GM12878 (cell line): ENCODE measurements at regions not wholly inside any gene's neighbourhood (a gene's known extent, or its start where the extent isn't known, plus 50 kb on each side); places are given as distances from the start of the nearest gene placed in this dataset.

Experiments used
- ATAC-seq: fragments of 200-7000 bp; cut with Tn5 transposase; 3 replicates; pipeline ENCODE4 v1.9.1; 2020; ENCODE audit warnings: mild to moderate bottlenecking, moderate library complexity
- BruUV-seq: library from RNA; stranded (reverse); fragments of 400-500 nt; replicated peaks from 2 replicates; lab custom pipeline; 2021; lab: Mats Ljungman, UMichigan
- CTCF ChIA-PET: fragments of 300-600 bp; sonication (Branson Sonifier 250); formaldehyde crosslinking; extraction: SDS; loops from one replicate; lab custom pipeline; 2021; ENCODE audit warnings: inconsistent platforms; lab: Yijun Ruan, JAX
- POLR2A ChIA-PET: fragments of 350-600 bp; formaldehyde crosslinking; extraction: SDS; loops from one replicate; lab custom pipeline; 2021; ENCODE audit warnings: inconsistent platforms; lab: Charles Lee
- RAD21 ChIA-PET: fragments of 300-600 bp; sonication (Branson Sonifier 250); formaldehyde crosslinking; loops from one replicate; lab custom pipeline; 2023; ENCODE audit warnings: antibody characterized with exemption; ENCODE audit not compliant: unreplicated experiment; lab: Charles Lee
- SMC1A ChIA-PET: fragments of 300-600 bp; sonication (Branson Sonifier 250); formaldehyde crosslinking; loops from one replicate; lab custom pipeline; 2023; ENCODE audit not compliant: unreplicated experiment, uncharacterized antibody; lab: Charles Lee
- DNase-seq: peaks from one replicate; pipeline ENCODE4 v3.0.0-alpha.2; 2011; ENCODE audit warnings: low read depth, low spot score
- FAIRE-seq: peaks from 3 replicates; lab custom pipeline; 2011; peaks lifted over from hg19 to GRCh38; lab: Jason Lieb, UNC
- H2AFZ ChIP-seq: 2 replicates; pipeline ENCODE4 v1.6.0; 2011; ENCODE audit warnings: low read depth, low read length, control low read depth; ENCODE audit not compliant: control insufficient read depth
- H3K27ac ChIP-seq: 2 replicates; pipeline ENCODE4 v1.5.1; 2011; ENCODE audit warnings: control low read depth; ENCODE audit not compliant: control insufficient read depth, insufficient read depth
- H3K27me3 ChIP-seq, 2 experiments: replicated peaks in 1 of 2; 2 replicates each; pipeline versions ENCODE4 v1.6.0 to v1.6.1; 2011; ENCODE audit warnings: low read length in 1 of 2; ENCODE audit not compliant: control insufficient read depth in 2 of 2, insufficient read depth in 2 of 2
- H3K36me3 ChIP-seq, 2 experiments: 2 replicates each; pipeline ENCODE4 v1.5.1; 2011; ENCODE audit warnings: low read length in 1 of 2; ENCODE audit not compliant: control insufficient read depth in 2 of 2, insufficient read depth in 2 of 2
- H3K4me1 ChIP-seq: 2 replicates; pipeline ENCODE4 v1.6.1; 2011; ENCODE audit warnings: mild to moderate bottlenecking, low read length, moderate library complexity, mixed read lengths; ENCODE audit not compliant: control insufficient read depth, insufficient read depth
- H3K4me2 ChIP-seq: 2 replicates; pipeline ENCODE4 v1.6.0; 2011; ENCODE audit warnings: control low read depth; ENCODE audit not compliant: control insufficient read depth, insufficient read depth
- H3K4me3 ChIP-seq: fragments of 200-600 bp; sonication (generic); 2 replicates; pipeline ENCODE4 v1.5.1; 2016
- H3K79me2 ChIP-seq: 2 replicates; pipeline ENCODE4 v1.6.0; 2011; ENCODE audit warnings: low read length; ENCODE audit not compliant: control insufficient read depth, insufficient read depth
- H3K9ac ChIP-seq: 2 replicates; pipeline ENCODE4 v1.8.0; 2011; ENCODE audit warnings: low read length, control low read depth, mixed read lengths; ENCODE audit not compliant: control insufficient read depth, insufficient read depth
- H3K9me3 ChIP-seq: replicated peaks from 3 replicates; pipeline ENCODE4 v1.5.1; 2011; ENCODE audit warnings: mild to moderate bottlenecking, low read length; ENCODE audit not compliant: control insufficient read depth, insufficient read depth
- H4K20me1 ChIP-seq: 2 replicates; pipeline ENCODE4 v1.6.0; 2011; ENCODE audit not compliant: control insufficient read depth, insufficient read depth
- CHD1 ChIP-seq: IDR thresholded peaks from 2 replicates; pipeline ENCODE4 v1.6.1; 2012; ENCODE audit warnings: low read depth, low read length, improper control_type of control experiment
- EZH2 ChIP-seq: IDR thresholded peaks from 2 replicates; pipeline ENCODE4 v1.6.1; 2012; ENCODE audit warnings: low read depth, mild to moderate bottlenecking, control low read depth, inconsistent platforms, low read length, borderline replicate concordance; ENCODE audit not compliant: control insufficient read depth
- HDAC6 ChIP-seq: fragments of 200-600 bp; sonication (generic); IDR thresholded peaks from one replicate; pipeline ENCODE4 v1.8.0; 2017; ENCODE audit warnings: antibody characterized with exemption; ENCODE audit not compliant: unreplicated experiment
- NR2C1 ChIP-seq: fragments of 450-650 bp; IDR thresholded peaks from 2 replicates; pipeline ENCODE4 v1.6.1; 2017; ENCODE audit warnings: antibody characterized with exemption, mild to moderate bottlenecking, moderate library complexity
- NR2F1 ChIP-seq: fragments of 450-650 bp; conservative IDR thresholded peaks from 2 replicates; pipeline ENCODE4 v1.6.1; 2017; ENCODE audit warnings: mild to moderate bottlenecking
- RAD51 ChIP-seq: fragments of 450-650 bp; IDR thresholded peaks from 2 replicates; pipeline ENCODE4 v1.6.1; 2016; ENCODE audit warnings: moderate library complexity, mild to moderate bottlenecking, inconsistent platforms
- SMC3 ChIP-seq: IDR thresholded peaks from 2 replicates; pipeline ENCODE4 v1.6.1; 2011; ENCODE audit warnings: low read length, improper control_type of control experiment, borderline replicate concordance
- STAT3 ChIP-seq: IDR thresholded peaks from 2 replicates; pipeline ENCODE4 v1.6.1; 2011; ENCODE audit warnings: low read depth, low read length, improper control_type of control experiment
- SUZ12 ChIP-seq: fragments of 200-600 bp; sonication (generic); IDR thresholded peaks from one replicate; pipeline ENCODE4 v1.6.1; 2018; ENCODE audit warnings: antibody characterized with exemption, mild to moderate bottlenecking; ENCODE audit not compliant: unreplicated experiment
- TCF3 ChIP-seq: IDR thresholded peaks from 2 replicates; pipeline ENCODE4 v1.6.1; 2012; ENCODE audit warnings: low read depth, mild to moderate bottlenecking, low read length, borderline replicate concordance; ENCODE audit not compliant: insufficient read depth
- YY1 ChIP-seq: IDR thresholded peaks from 2 replicates; pipeline ENCODE4 v1.6.1; 2011; ENCODE audit warnings: low read depth, mild to moderate bottlenecking, low read length
- ZNF207 ChIP-seq: fragments of 450-650 bp; IDR thresholded peaks from 2 replicates; pipeline ENCODE4 v1.6.1; 2014; ENCODE audit warnings: antibody characterized with exemption, mild to moderate bottlenecking, borderline replicate concordance
- WGBS: methylation state at CpG from one replicate; pipeline ENCODE4 v1.1.6; 2016; ENCODE audit warnings: low lambda C conversion rate; ENCODE audit not compliant: insufficient replicate concordance, insufficient coverage; ENCODE audit errors: missing lambda C conversion rate; 5-methylcytosine and 5-hydroxymethylcytosine counted together
- in situ Hi-C: fragments of 300-500 bp; cut with MboI; formaldehyde crosslinking; loops from 9 replicates; pipeline ENCODE4 v1.14.3; 2018; ENCODE audit warnings: mixed read lengths
- intact Hi-C: fragments of 100-400 bp; cut with micrococcal nuclease; formaldehyde crosslinking; loops from one replicate; pipeline ENCODE4 v1.14.2; 2022; ENCODE audit not compliant: unreplicated experiment
- TF ChIP-seq, protein P1 (sequence below): IDR thresholded peaks from 2 replicates; pipeline ENCODE4 v1.6.1; 2012; ENCODE audit warnings: improper control_type of control experiment, low read depth, low read length; ENCODE audit not compliant: insufficient replicate concordance
- TF ChIP-seq, protein P2 (sequence below): fragments of 450-650 bp; IDR thresholded peaks from 2 replicates; pipeline ENCODE4 v1.6.1; 2017; ENCODE audit warnings: mild to moderate bottlenecking
- TF ChIP-seq, protein P3 (sequence below): fragments of 450-650 bp; IDR thresholded peaks from 2 replicates; pipeline ENCODE4 v1.6.1; 2016; ENCODE audit warnings: mild to moderate bottlenecking
- TF ChIP-seq, protein P4 (sequence below): IDR thresholded peaks from 2 replicates; pipeline ENCODE4 v1.6.1; 2011; ENCODE audit warnings: low read depth, low read length, improper control_type of control experiment, borderline replicate concordance

DNA sequence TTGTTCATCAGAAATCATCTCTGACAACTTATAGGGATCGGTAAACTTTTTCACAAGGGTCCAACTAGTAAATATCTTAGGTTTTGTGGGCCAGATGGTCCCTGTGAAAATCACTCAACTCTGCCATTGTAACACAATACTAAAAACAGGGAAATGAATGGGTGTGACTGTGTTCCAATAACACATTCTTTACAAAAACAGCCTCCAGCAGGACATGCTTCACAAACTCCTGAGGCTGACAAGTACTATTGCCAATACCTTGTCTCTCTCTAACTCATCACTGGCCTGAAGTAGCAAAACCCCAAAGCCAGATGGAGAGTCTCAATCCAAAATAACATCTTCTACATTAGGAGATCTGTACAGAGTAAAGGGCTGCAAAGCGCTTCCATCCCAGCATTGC, 312.3 kb downstream of the TOX3 start:
- no peak overlapping the region for H3K27ac ChIP-seq
- H3K4me3 ChIP-seq: no peak overlapping the region
- H2AFZ ChIP-seq: no peak overlapping the region
- 45% methylated on average over 2 of the region's 2 CpGs for whole genome bisulfite sequencing
- H3K9me3 ChIP-seq: no peaks in the 10 kb centered on the region
- POLR2A ChIA-PET: no interaction called here
- BruUV-seq: no TSS peak
- in situ Hi-C loops: no loop called here
- no peak for DNase-seq
- SMC1A ChIA-PET: no interaction called here
- H3K4me1 ChIP-seq: no peaks in the 10 kb centered on the region
- intact Hi-C loops: no loop called here
- ATAC-seq: no peak
- H3K4me2 ChIP-seq: no peak overlapping the region
- no peak for FAIRE-seq
- no peak for TF ChIP-seq CHD1
- TF ChIP-seq, protein P1, sequence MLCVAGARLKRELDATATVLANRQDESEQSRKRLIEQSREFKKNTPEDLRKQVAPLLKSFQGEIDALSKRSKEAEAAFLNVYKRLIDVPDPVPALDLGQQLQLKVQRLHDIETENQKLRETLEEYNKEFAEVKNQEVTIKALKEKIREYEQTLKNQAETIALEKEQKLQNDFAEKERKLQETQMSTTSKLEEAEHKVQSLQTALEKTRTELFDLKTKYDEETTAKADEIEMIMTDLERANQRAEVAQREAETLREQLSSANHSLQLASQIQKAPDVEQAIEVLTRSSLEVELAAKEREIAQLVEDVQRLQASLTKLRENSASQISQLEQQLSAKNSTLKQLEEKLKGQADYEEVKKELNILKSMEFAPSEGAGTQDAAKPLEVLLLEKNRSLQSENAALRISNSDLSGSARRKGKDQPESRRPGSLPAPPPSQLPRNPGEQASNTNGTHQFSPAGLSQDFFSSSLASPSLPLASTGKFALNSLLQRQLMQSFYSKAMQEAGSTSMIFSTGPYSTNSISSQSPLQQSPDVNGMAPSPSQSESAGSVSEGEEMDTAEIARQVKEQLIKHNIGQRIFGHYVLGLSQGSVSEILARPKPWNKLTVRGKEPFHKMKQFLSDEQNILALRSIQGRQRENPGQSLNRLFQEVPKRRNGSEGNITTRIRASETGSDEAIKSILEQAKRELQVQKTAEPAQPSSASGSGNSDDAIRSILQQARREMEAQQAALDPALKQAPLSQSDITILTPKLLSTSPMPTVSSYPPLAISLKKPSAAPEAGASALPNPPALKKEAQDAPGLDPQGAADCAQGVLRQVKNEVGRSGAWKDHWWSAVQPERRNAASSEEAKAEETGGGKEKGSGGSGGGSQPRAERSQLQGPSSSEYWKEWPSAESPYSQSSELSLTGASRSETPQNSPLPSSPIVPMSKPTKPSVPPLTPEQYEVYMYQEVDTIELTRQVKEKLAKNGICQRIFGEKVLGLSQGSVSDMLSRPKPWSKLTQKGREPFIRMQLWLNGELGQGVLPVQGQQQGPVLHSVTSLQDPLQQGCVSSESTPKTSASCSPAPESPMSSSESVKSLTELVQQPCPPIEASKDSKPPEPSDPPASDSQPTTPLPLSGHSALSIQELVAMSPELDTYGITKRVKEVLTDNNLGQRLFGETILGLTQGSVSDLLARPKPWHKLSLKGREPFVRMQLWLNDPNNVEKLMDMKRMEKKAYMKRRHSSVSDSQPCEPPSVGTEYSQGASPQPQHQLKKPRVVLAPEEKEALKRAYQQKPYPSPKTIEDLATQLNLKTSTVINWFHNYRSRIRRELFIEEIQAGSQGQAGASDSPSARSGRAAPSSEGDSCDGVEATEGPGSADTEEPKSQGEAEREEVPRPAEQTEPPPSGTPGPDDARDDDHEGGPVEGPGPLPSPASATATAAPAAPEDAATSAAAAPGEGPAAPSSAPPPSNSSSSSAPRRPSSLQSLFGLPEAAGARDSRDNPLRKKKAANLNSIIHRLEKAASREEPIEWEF: no peak
- TF ChIP-seq SUZ12: no peak
- no peak for TF ChIP-seq YY1
- TF ChIP-seq RAD51: no peak
- TF ChIP-seq NR2F1: no peak
- TF ChIP-seq STAT3: no peak
- no peak for TF ChIP-seq ZNF207
- TF ChIP-seq, protein P2, sequence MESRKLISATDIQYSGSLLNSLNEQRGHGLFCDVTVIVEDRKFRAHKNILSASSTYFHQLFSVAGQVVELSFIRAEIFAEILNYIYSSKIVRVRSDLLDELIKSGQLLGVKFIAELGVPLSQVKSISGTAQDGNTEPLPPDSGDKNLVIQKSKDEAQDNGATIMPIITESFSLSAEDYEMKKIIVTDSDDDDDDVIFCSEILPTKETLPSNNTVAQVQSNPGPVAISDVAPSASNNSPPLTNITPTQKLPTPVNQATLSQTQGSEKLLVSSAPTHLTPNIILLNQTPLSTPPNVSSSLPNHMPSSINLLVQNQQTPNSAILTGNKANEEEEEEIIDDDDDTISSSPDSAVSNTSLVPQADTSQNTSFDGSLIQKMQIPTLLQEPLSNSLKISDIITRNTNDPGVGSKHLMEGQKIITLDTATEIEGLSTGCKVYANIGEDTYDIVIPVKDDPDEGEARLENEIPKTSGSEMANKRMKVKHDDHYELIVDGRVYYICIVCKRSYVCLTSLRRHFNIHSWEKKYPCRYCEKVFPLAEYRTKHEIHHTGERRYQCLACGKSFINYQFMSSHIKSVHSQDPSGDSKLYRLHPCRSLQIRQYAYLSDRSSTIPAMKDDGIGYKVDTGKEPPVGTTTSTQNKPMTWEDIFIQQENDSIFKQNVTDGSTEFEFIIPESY: no peak
- TF ChIP-seq TCF3: no peak
- no peak for TF ChIP-seq EZH2
- TF ChIP-seq, protein P3, sequence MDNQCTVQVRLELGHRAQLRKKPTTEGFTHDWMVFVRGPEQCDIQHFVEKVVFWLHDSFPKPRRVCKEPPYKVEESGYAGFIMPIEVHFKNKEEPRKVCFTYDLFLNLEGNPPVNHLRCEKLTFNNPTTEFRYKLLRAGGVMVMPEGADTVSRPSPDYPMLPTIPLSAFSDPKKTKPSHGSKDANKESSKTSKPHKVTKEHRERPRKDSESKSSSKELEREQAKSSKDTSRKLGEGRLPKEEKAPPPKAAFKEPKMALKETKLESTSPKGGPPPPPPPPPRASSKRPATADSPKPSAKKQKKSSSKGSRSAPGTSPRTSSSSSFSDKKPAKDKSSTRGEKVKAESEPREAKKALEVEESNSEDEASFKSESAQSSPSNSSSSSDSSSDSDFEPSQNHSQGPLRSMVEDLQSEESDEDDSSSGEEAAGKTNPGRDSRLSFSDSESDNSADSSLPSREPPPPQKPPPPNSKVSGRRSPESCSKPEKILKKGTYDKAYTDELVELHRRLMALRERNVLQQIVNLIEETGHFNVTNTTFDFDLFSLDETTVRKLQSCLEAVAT: no peak
- TF ChIP-seq, protein P4, sequence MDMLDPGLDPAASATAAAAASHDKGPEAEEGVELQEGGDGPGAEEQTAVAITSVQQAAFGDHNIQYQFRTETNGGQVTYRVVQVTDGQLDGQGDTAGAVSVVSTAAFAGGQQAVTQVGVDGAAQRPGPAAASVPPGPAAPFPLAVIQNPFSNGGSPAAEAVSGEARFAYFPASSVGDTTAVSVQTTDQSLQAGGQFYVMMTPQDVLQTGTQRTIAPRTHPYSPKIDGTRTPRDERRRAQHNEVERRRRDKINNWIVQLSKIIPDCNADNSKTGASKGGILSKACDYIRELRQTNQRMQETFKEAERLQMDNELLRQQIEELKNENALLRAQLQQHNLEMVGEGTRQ: no peak
- no peak for TF ChIP-seq NR2C1
- no peak for TF ChIP-seq SMC3
- TF ChIP-seq HDAC6: no peak
- RAD21 ChIA-PET: no interaction called here
- H3K79me2 ChIP-seq: no peaks in the 10 kb centered on the region
- H3K36me3 ChIP-seq: no peaks in the 10 kb centered on the region
- no peaks in the 10 kb centered on the region for H3K27me3 ChIP-seq
- no peaks in the 10 kb centered on the region for H4K20me1 ChIP-seq
- no peak overlapping the region for H3K9ac ChIP-seq
- CTCF ChIA-PET: interaction anchor here (1.5 kb wide), 1 partner anchor 43 kb away, joined by 3 read pairs; no protein-coding TSS in a partner anchor
